Tibial artery (tissue), 4 donors: ENCODE measurements at regions not wholly inside any gene's neighbourhood (a gene's known extent, or its start where the extent isn't known, plus 50 kb on each side); places are given as distances from the start of the nearest gene placed in this dataset.
A peak's percentile ranks its signal among the peaks of the same experiment; 100 is the strongest.

Experiments
- DNase-seq, 2 donors: peaks; one replicate each; pipeline ENCODE4 v3.0.0-alpha.2; 2019
- H3K27ac ChIP-seq, 2 donors: fragments of 200-600 bp; sonication (generic) in 1 of 2; 1 replicate in 1 of 2; 2 replicates in 1 of 2; pipeline ENCODE4 v1.5.1; 2018 to 2019; ENCODE audit warnings: mild to moderate bottlenecking in 1 of 2
- H3K27me3 ChIP-seq, 2 donors: fragments of 200-600 bp; sonication (generic) in 1 of 2; one replicate each; pipeline versions ENCODE4 v1.5.1 to v1.6.0; 2016 to 2019
- H3K36me3 ChIP-seq, 3 donors: fragments of 200-600 bp; sonication (generic) in 2 of 3; one replicate each; pipeline ENCODE4 v1.5.1; 2016 to 2019; ENCODE audit warnings: mild to moderate bottlenecking in 2 of 3
- H3K4me1 ChIP-seq, 4 donors: fragments of 200-600 bp; sonication (generic) in 2 of 4; 1 replicate in 3 of 4; 2 replicates in 1 of 4; pipeline ENCODE4 v1.5.1; 2016 to 2019
- H3K4me3 ChIP-seq, 2 donors: fragments of 200-600 bp; sonication (generic) in 1 of 2; 1 replicate in 1 of 2; 2 replicates in 1 of 2; pipeline ENCODE4 v1.5.1; 2018 to 2019; ENCODE audit warnings: mild to moderate bottlenecking in 2 of 2
- H3K9me3 ChIP-seq, 3 donors: fragments of 200-600 bp; sonication (generic) in 1 of 3; one replicate each; pipeline ENCODE4 v1.5.1; 2016 to 2019
- intact Hi-C: fragments of 100-400 bp; cut with DNase I; formaldehyde crosslinking; loops from one replicate; pipeline ENCODE4 v1.15.0; 2023; ENCODE audit warnings: low total_unique reads
- TF ChIP-seq, protein P1 (sequence below), 2 experiments: fragments of 200-600 bp in 1 of 2; fragments of 450-650 bp in 1 of 2; IDR thresholded peaks; one replicate each; pipeline ENCODE4 v1.5.1; 2017 to 2019; ENCODE audit warnings: antibody characterized with exemption in 2 of 2, mild to moderate bottlenecking in 1 of 2, moderate library complexity in 1 of 2

DNA sequence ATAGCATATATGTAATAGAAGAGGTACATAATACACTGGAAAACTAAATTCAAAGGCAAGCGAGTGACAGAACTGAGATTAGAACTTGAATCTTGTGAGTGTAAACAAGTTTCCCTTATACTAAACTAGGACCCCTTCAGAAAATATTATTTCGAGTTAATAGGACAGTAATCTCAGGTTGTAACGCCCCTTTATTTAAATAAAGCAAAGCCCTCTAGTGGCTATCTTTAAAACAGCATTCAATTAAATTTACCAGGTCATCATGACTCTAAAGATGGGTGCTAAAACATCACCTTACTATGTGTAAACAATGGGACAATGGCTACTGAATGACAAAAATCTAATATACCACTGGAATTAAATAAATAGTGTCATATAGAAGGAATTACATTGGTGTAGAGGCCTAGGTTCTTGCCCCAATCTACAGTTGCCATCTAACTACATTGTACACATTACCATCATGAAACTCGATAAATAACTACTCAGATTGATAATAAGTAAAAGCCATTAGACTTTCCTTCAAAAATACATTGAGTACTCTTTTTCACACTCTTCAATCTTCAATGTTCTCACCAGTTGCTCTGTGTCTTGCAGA, 255.4 kb upstream of the IRAK1BP1 start:
- TF ChIP-seq, protein P1, sequence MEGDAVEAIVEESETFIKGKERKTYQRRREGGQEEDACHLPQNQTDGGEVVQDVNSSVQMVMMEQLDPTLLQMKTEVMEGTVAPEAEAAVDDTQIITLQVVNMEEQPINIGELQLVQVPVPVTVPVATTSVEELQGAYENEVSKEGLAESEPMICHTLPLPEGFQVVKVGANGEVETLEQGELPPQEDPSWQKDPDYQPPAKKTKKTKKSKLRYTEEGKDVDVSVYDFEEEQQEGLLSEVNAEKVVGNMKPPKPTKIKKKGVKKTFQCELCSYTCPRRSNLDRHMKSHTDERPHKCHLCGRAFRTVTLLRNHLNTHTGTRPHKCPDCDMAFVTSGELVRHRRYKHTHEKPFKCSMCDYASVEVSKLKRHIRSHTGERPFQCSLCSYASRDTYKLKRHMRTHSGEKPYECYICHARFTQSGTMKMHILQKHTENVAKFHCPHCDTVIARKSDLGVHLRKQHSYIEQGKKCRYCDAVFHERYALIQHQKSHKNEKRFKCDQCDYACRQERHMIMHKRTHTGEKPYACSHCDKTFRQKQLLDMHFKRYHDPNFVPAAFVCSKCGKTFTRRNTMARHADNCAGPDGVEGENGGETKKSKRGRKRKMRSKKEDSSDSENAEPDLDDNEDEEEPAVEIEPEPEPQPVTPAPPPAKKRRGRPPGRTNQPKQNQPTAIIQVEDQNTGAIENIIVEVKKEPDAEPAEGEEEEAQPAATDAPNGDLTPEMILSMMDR (IDR thresholded peaks at IDR 0.05) = peak in 1 of 2 experiments; percentile 37
- intact Hi-C loops = no loop called here
- Histone ChIP-seq H3K9me3 (no peaks in the 10 kb centered on the region), H3K36me3 (no peaks in the 10 kb centered on the region), H3K4me1 (peaks cover 0 to 16% (median 6%) of the 10 kb centered on the region in 4 donors), H3K27ac (no peak overlapping the region), H3K27me3 (no peaks in the 10 kb centered on the region), H3K4me3 (no peak overlapping the region)
- DNase-seq = no peak

DNA sequence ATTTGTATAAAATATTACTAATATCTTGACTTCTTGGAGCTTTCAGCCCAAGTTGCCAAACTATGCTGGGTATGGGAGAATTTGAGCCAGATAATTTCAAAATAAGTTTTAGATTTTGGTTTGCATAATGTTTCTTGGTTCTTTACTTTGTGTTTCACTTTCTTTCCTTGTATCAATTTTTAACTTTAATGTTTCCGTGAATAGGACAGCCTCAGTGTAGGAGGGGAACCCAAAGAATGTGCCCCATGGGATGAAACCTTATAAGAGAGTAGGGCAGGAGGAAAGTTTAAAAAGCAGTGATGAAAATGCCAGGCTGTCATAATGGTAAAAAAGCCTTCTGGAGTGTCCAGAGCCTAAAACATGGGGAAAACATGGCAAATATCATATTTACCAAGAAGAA, 252.4 kb upstream of the IRAK1BP1 start:
- TF ChIP-seq, protein P1 (IDR thresholded peaks at IDR 0.05) = no peak
- intact Hi-C loops = no loop called here
- Histone ChIP-seq H3K27ac (peak overlapping the region in 1 of 2 donors; percentile 41), H3K4me3 (no peak overlapping the region), H3K36me3 (no peaks in the 10 kb centered on the region), H3K9me3 (no peaks in the 10 kb centered on the region), H3K4me1 (peaks cover 0 to 23% (median 6%) of the 10 kb centered on the region in 4 donors), H3K27me3 (no peaks in the 10 kb centered on the region)
- DNase-seq = no peak

DNA sequence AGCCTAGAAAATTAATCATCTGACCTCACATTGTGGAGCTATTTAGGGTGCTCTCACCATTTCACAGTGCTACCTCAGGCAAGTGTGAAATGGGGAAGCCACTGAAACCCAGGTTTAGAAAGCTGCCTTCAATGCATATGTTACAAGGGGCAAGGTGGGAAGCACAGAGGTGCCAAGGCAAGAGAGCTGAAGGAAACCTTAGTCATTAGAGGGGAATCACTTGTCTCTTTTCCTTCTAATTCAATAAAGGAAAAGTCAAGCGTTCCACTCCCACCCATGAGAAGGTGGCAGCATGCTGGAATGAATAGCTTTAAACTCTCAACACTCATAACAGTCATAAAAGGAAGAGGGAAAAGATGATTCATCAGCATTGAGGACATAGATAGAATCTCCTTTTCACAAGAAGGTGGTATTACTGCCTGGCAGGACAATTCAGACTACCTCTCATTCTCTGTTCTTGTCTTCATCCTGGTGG, 251.9 kb upstream of the IRAK1BP1 start:
- TF ChIP-seq, protein P1 (IDR thresholded peaks at IDR 0.05) = no peak
- Histone ChIP-seq H3K4me1 (peaks cover 0 to 23% (median 6%) of the 10 kb centered on the region in 4 donors), H3K9me3 (no peaks in the 10 kb centered on the region), H3K4me3 (no peak overlapping the region), H3K36me3 (no peaks in the 10 kb centered on the region), H3K27ac (peak overlapping the region in 1 of 2 donors; percentile 41), H3K27me3 (no peaks in the 10 kb centered on the region)
- intact Hi-C loops = no loop called here
- no peak for DNase-seq

DNA sequence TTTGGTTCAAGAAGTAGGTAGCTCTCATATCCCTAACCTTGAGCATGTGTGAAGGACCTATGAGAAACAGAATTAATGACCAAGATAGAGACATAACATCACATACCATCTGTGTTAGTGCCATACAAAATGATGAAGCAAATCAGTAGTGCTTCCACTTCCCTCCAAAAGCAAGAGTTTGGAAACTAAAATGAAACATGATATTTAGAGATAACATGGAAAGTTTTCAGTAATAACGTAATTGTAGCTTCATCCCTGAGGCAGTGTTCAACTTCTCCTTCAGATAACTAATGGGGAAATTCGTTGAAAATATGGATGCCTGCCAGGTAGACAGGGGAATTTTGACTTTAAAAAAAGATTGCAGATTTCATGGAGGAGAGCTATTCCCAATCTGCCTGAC, 248.4 kb upstream of the IRAK1BP1 start:
- Histone ChIP-seq H3K9me3 (no peaks in the 10 kb centered on the region), H3K4me1 (peaks cover 0 to 23% (median 6%) of the 10 kb centered on the region in 4 donors), H3K27ac (no peak overlapping the region), H3K27me3 (no peaks in the 10 kb centered on the region), H3K4me3 (no peak overlapping the region), H3K36me3 (no peaks in the 10 kb centered on the region)
- TF ChIP-seq, protein P1 (IDR thresholded peaks at IDR 0.05) = no peak
- intact Hi-C loops = no loop called here
- DNase-seq = no peak

DNA sequence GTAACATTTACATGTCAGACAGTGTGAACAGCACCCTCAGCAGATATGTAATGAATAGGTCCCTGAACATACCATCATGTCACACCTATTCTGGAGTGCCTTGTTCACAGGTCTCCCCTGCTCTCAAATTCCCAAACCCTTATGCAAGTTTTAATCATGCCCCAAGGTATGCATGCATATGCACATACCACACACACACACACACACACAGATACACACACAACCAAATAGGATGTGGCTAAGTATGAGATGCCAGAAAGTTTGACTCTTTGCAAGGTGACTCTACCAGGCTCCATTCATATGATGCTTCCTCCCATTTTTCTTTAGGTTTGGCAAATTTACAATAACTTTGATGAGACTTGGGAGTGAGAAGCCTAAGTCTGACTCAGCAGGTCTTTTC, 243.8 kb upstream of the IRAK1BP1 start:
- Histone ChIP-seq H3K4me3 (no peak overlapping the region), H3K27me3 (no peaks in the 10 kb centered on the region), H3K9me3 (no peaks in the 10 kb centered on the region), H3K36me3 (no peaks in the 10 kb centered on the region), H3K27ac (no peak overlapping the region), H3K4me1 (peaks cover 0 to 11% (median 0%) of the 10 kb centered on the region in 4 donors)
- intact Hi-C loops = no loop called here
- DNase-seq = no peak
- TF ChIP-seq, protein P1 (IDR thresholded peaks at IDR 0.05) = no peak
